HepG2 (cell line): ENCODE measurements at regions not wholly inside any gene's neighbourhood (a gene's known extent, or its start where the extent isn't known, plus 50 kb on each side); places are given as distances from the start of the nearest gene placed in this dataset.
A peak's percentile ranks its signal among the peaks of the same experiment; 100 is the strongest.

Experiments used
- EP300 ChIP-seq, 3 experiments: sonication (generic) in 1 of 3; formaldehyde crosslinking in 1 of 3; IDR thresholded peaks; 2 replicates each; pipeline versions ENCODE4 v1.5.1 to v1.6.1; 2011 to 2020; ENCODE audit warnings: low read depth in 2 of 3, low read length in 2 of 3, borderline replicate concordance in 1 of 3, improper control_type of control experiment in 1 of 3, mild to moderate bottlenecking in 1 of 3, missing genetic modification reagents in 1 of 3, moderate library complexity in 1 of 3
- ETV5 ChIP-seq: IDR thresholded peaks from 2 replicates; pipeline ENCODE4 v1.6.1; 2018; ENCODE audit warnings: missing biosample characterization, missing genetic modification reagents, inconsistent platforms, borderline replicate concordance
- SCMH1 ChIP-seq: sonication (generic); formaldehyde crosslinking; IDR thresholded peaks from 2 replicates; pipeline ENCODE4 v1.9.0; 2021; ENCODE audit warnings: missing genetic modification reagents, mild to moderate bottlenecking, borderline replicate concordance
- SIN3A ChIP-seq: IDR thresholded peaks from 2 replicates; pipeline ENCODE4 v1.6.1; 2011; ENCODE audit warnings: low read depth, mild to moderate bottlenecking, control low read depth, low read length, borderline replicate concordance
- SP4 ChIP-seq: sonication (generic); formaldehyde crosslinking; IDR thresholded peaks from 2 replicates; pipeline ENCODE4 v1.8.1; 2023; ENCODE audit warnings: mild to moderate bottlenecking, missing genetic modification reagents
- U2AF1 ChIP-seq: fragments of 200-400 bp; formaldehyde crosslinking; optimal IDR thresholded peaks from 2 replicates; pipeline ENCODE3; 2017; ENCODE audit warnings: mild to moderate bottlenecking, low read depth, low read length
- YEATS2 ChIP-seq: sonication (generic); formaldehyde crosslinking; IDR thresholded peaks from 2 replicates; pipeline ENCODE4 v1.4.0; 2020; ENCODE audit warnings: missing genetic modification reagents, borderline replicate concordance
- ZNF335 ChIP-seq: sonication (generic); formaldehyde crosslinking; IDR thresholded peaks from 2 replicates; pipeline ENCODE4 v1.4.0; 2020; ENCODE audit warnings: missing genetic modification reagents
- ZNF337 ChIP-seq: sonication (generic); formaldehyde crosslinking; IDR thresholded peaks from 2 replicates; pipeline ENCODE4 v1.5.1; 2020; ENCODE audit warnings: missing genetic modification reagents, low read depth, mild to moderate bottlenecking, borderline replicate concordance
- TF ChIP-seq, protein P1 (sequence below): IDR thresholded peaks from 2 replicates; pipeline ENCODE4 v1.6.1; 2016; ENCODE audit warnings: low read depth, missing genetic modification reagents, missing compliant biosample characterization
- TF ChIP-seq, protein P2 (sequence below): sonication (generic); formaldehyde crosslinking; IDR thresholded peaks from 2 replicates; pipeline ENCODE4 v1.8.0; 2022; ENCODE audit warnings: mild to moderate bottlenecking, missing genetic modification reagents, moderate library complexity
- TF ChIP-seq, protein P3 (sequence below): sonication (generic); formaldehyde crosslinking; IDR thresholded peaks from 2 replicates; pipeline ENCODE4 v1.8.0; 2022; ENCODE audit warnings: mild to moderate bottlenecking, missing genetic modification reagents, moderate library complexity
- TF ChIP-seq, protein P4 (sequence below): sonication (generic); formaldehyde crosslinking; IDR thresholded peaks from 2 replicates; pipeline ENCODE4 v1.4.0; 2020; ENCODE audit warnings: mild to moderate bottlenecking, missing genetic modification reagents, borderline replicate concordance
- TF ChIP-seq, protein P5 (sequence below): sonication (generic); formaldehyde crosslinking; IDR thresholded peaks from 2 replicates; pipeline ENCODE4 v1.8.0; 2022; ENCODE audit warnings: missing genetic modification reagents, low read depth, mild to moderate bottlenecking, borderline replicate concordance
- TF ChIP-seq, protein P6 (sequence below): sonication (generic); formaldehyde crosslinking; IDR thresholded peaks from 2 replicates; pipeline ENCODE4 v1.5.1; 2020; ENCODE audit warnings: missing genetic modification reagents, mild to moderate bottlenecking, borderline replicate concordance

DNA sequence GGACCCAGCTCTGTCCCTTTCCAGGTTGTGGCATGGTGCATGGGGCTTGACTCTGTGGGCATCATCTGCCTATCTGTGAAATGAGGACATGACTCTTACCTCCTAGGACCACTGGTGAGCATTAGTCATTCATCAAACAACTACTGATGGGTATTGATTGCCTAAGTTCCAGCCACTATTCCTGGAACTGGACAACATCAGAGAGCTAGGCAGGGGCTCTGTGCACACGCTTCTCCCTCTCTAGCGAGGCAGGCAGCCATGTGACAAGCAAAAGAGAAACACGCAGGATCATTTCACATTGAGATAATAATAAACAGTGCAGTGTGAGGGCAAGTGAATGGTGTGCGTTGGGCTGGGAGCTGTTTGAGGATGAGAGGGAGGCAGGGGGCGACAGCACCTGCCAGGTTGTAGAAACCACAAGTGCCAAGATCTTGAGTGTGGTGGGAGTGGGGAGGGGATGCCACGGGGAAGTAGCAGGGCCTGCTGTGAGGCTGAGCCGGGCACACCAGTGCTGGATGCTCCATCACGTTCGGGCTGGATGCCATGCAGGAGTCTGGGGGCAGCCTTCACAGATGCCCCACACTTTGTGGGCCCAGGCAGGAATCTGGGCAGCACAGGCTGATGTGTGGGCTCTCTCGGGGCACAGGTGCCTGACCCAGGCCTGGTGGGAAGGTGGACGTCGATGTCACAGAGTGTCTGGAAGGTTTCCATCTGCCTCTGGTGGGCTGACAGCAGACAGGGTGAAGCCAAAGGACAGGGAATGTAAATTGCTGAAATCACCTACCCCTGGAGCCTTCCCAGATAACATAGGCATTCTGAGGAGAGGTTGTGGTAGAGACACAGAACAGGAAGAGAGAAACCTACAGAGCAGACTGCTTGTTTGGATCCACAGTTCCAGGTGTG, 405.5 kb downstream of the RPS24 start (continued):
- TF ChIP-seq, protein P1, sequence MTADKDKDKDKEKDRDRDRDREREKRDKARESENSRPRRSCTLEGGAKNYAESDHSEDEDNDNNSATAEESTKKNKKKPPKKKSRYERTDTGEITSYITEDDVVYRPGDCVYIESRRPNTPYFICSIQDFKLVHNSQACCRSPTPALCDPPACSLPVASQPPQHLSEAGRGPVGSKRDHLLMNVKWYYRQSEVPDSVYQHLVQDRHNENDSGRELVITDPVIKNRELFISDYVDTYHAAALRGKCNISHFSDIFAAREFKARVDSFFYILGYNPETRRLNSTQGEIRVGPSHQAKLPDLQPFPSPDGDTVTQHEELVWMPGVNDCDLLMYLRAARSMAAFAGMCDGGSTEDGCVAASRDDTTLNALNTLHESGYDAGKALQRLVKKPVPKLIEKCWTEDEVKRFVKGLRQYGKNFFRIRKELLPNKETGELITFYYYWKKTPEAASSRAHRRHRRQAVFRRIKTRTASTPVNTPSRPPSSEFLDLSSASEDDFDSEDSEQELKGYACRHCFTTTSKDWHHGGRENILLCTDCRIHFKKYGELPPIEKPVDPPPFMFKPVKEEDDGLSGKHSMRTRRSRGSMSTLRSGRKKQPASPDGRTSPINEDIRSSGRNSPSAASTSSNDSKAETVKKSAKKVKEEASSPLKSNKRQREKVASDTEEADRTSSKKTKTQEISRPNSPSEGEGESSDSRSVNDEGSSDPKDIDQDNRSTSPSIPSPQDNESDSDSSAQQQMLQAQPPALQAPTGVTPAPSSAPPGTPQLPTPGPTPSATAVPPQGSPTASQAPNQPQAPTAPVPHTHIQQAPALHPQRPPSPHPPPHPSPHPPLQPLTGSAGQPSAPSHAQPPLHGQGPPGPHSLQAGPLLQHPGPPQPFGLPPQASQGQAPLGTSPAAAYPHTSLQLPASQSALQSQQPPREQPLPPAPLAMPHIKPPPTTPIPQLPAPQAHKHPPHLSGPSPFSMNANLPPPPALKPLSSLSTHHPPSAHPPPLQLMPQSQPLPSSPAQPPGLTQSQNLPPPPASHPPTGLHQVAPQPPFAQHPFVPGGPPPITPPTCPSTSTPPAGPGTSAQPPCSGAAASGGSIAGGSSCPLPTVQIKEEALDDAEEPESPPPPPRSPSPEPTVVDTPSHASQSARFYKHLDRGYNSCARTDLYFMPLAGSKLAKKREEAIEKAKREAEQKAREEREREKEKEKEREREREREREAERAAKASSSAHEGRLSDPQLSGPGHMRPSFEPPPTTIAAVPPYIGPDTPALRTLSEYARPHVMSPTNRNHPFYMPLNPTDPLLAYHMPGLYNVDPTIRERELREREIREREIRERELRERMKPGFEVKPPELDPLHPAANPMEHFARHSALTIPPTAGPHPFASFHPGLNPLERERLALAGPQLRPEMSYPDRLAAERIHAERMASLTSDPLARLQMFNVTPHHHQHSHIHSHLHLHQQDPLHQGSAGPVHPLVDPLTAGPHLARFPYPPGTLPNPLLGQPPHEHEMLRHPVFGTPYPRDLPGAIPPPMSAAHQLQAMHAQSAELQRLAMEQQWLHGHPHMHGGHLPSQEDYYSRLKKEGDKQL, result no peak
- TF ChIP-seq SCMH1 (CRISPR knock-in tag), result no peak
- TF ChIP-seq, protein P2, sequence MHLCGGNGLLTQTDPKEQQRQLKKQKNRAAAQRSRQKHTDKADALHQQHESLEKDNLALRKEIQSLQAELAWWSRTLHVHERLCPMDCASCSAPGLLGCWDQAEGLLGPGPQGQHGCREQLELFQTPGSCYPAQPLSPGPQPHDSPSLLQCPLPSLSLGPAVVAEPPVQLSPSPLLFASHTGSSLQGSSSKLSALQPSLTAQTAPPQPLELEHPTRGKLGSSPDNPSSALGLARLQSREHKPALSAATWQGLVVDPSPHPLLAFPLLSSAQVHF (CRISPR knock-in tag), result no peak
- TF ChIP-seq SIN3A, result no peak
- TF ChIP-seq, protein P3, sequence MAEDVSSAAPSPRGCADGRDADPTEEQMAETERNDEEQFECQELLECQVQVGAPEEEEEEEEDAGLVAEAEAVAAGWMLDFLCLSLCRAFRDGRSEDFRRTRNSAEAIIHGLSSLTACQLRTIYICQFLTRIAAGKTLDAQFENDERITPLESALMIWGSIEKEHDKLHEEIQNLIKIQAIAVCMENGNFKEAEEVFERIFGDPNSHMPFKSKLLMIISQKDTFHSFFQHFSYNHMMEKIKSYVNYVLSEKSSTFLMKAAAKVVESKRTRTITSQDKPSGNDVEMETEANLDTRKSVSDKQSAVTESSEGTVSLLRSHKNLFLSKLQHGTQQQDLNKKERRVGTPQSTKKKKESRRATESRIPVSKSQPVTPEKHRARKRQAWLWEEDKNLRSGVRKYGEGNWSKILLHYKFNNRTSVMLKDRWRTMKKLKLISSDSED, result no peak
- TF ChIP-seq, protein P4, sequence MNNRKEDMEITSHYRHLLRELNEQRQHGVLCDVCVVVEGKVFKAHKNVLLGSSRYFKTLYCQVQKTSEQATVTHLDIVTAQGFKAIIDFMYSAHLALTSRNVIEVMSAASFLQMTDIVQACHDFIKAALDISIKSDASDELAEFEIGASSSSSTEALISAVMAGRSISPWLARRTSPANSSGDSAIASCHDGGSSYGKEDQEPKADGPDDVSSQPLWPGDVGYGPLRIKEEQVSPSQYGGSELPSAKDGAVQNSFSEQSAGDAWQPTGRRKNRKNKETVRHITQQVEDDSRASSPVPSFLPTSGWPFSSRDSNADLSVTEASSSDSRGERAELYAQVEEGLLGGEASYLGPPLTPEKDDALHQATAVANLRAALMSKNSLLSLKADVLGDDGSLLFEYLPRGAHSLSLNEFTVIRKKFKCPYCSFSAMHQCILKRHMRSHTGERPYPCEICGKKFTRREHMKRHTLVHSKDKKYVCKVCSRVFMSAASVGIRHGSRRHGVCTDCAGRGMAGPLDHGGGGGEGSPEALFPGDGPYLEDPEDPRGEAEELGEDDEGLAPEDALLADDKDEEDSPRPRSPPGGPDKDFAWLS, result no peak
- no peak for TF ChIP-seq U2AF1
- TF ChIP-seq ZNF337, result no peak
- TF ChIP-seq ZNF335 (CRISPR knock-in tag), result no peak
- TF ChIP-seq ETV5 (CRISPR knock-in tag), result no peak
- TF ChIP-seq YEATS2 (CRISPR knock-in tag), result 0 out of 2 replicates have a peak, but pooled peaks have one; percentile 48
- no peak for TF ChIP-seq SP4
- TF ChIP-seq, protein P5, sequence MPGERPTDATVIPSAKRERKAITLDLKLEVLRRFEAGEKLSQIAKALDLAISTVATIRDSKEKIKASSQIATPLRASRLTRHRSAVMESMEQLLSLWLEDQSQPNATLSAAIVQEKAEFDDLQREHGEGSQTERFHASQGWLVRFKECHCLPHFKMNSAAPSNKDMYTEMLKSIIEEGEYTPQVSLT (CRISPR knock-in tag), result no peak
- TF ChIP-seq, protein P6, sequence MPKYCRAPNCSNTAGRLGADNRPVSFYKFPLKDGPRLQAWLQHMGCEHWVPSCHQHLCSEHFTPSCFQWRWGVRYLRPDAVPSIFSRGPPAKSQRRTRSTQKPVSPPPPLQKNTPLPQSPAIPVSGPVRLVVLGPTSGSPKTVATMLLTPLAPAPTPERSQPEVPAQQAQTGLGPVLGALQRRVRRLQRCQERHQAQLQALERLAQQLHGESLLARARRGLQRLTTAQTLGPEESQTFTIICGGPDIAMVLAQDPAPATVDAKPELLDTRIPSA, result no peak
- peak in 1 of 2 experiments; percentile 73; a peak in 2 of 4 replicates for TF ChIP-seq EP300 (IDR thresholded peaks at IDR 0.05; ENCODE audit: low read depth in 2 of 2, low read length in 2 of 2)
- no peak for TF ChIP-seq EP300 (CRISPR knock-in tag; IDR thresholded peaks at IDR 0.05; ENCODE audit: borderline replicate concordance)
